GM04503 (cell line): ENCODE measurements at regions not wholly inside any gene's neighbourhood (a gene's known extent, or its start where the extent isn't known, plus 50 kb on each side); places are given as distances from the start of the nearest gene placed in this dataset.
"Not testable (repeated sequence)": the region's sequence is repeated elsewhere in the genome, so short reads cannot be mapped to it uniquely, and the experiment has no call there.

Experiments
- DNase-seq: peaks from one replicate; pipeline ENCODE4 v3.0.0-alpha.2; 2012; ENCODE audit warnings: low read depth

DNA sequence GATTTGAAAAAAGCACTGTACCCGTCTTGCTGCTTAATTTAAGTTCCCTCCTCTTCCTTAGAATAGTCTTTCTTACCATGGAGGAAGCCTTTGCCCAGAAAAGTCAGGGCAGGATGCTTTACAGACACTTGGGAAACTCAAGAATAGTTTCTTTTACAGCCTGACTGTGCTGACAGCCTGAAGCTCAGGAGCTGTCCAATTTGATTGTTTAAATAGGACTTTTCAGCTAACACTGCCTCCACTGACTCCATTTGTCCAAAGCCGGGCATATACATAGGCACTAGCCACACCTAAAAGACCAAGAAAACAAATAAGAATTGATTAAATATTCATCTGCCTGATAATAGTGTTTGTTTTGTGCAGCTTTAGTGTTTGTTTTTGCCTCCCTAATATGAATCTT is 110.9 kb upstream of the L3MBTL4 start:
- no peak for DNase-seq

DNA sequence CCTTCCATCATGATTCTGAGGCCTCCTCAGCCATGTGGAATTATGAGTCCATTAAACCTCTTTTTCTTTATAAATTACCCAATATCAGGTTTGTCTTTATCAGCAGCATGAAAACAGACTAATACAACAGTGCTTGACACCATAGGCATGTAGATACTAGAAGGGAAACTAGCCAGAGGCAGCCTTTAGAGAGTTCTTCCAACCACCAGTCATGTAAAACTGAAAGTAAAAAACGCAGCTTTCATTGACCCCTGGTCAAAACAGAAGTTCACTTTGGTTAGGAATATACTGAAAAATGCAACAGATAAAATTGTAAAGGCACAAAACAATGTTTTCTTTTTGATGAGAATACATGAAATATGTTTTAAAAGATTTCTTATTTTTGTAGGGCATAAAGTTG is 122.8 kb upstream of the L3MBTL4 start:
- no peak for DNase-seq

DNA sequence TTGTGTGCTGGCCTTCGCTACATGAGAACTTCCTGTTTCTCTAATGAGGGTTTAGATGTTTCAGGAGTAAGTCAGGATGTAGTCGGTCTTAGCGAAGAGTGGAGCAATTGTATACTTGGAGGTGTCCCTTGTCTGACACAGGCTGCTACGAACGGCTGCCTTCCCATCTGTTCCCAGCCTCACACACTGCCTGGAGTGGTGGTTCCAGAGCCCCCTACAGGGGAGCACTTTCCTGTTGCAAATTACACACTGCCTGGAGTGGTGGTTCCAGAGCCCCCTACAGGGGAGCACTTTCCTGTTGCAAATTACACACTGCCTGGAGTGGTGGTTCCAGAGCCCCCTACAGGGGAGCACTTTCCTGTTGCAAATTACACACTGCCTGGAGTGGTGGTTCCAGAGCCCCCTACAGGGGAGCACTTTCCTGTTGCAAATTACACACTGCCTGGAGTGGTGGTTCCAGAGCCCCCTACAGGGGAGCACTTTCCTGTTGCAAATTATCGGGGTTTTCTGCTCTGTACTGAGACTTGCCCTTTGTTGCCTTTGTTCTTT is 126.5 kb upstream of the L3MBTL4 start:
- not testable (repeated sequence) for DNase-seq

DNA sequence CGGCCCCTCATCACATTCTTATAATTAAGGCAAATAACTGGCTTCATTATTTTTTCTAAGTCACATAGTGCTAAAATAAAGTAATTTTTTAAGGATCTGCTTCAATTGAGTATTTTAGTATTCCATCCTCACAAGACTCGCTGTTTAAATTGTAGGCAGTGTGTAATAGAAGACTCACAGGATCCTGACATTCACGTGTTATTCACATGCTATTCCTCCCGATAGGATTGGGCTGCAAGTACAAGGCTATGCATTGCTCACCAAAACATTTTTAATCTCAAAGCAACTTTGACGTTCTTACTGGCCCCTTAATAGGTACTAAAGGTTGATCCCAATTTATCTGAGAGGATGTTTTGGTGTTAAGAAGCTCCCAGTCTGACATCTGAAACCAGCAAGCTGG is 127.6 kb upstream of the L3MBTL4 start:
- DNase-seq = no peak

DNA sequence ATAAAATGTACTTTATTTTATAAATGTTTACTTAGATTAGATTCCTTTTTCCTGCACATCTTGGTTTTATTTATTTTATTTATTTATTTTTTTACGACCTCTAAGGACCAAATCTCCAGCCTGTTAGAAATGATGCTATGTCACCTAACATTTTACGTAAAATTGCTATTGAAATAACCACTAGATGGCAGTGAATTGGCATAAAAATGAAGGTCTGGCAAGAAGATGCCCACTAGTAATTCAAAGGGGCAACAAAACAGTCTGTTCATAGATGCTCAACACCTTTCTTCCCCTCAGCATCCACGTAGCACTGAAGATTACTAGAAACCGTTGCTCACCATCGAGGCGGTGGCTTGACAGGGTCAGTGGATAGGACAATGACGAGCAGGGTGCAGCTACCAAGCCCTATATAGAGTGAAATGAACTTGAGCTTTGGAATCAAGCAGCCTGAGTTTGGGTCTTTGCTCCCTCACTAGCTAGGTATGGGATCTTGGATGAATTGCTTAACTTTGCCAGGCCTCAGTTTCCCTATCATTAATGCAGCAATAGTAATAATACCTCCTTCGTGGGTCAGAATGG is 128.7 kb upstream of the L3MBTL4 start:
- no peak for DNase-seq

DNA sequence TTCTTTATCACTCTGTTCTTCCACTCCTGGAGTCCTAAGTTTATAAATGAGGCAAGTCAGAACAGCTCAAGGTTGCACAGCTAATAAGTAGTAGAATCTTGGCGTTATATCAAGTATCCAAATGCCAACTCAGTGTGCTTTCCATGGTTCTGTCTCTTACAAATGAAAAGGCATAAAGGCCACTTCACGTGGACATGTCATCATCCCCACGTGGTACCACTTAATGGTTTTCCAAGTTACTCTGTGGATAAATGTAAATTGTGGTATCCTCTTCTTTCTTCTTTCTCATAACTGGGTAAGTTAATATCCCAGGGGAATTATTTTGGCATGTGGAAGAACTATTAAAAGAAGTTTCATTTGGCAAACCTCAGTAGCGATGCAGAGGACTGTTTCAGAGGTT is 131.5 kb upstream of the L3MBTL4 start:
- no peak for DNase-seq

DNA sequence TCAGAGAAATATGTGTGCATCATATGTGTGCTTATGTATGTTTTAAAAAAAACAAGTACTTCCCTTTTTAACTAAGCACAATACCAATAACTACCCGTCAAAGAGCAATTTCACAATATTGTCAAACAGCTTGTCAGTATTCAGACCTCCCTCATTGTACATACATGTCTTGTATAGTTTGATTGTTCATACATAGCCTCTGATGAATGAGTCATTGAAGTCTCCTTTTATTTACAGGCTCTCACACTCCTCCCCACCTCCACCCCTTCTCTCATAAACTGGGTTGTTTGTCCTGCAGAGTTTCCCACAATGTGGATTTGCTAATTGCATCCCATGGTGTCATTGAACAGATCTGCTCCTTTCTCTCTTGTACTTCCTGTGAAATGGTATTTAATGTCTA is 132.8 kb upstream of the L3MBTL4 start:
- DNase-seq = no peak

DNA sequence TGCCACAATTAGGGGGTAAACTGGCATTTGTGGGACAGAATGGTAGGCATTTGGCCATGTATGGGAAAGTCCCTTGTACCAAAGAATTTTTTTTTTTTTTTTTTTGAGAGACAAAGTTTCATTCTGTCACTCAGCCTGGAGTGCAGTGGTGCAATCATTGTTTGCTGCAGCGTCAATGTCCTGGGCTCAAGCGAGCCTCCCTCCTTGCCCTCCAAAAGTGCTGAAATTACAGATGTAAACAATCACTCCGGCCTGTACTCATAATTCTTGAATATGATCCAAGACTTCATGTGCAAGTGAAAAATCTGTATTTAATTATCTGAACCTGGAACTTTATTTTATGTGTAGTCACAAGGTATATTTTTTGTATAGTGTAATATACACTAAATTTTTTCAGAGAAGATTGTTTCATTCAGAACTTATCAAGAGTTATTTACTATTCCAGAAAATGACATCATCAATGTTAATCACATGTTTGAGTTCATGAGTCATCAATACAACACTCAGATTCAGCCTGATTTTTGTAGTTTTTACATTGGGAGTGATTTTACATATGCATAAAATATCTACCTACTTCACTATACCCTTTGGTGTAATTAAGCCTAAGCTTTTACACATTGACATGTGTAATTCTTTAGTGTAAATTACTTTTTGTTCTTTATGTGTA is 138.7 kb upstream of the L3MBTL4 start:
- no peak for DNase-seq

DNA sequence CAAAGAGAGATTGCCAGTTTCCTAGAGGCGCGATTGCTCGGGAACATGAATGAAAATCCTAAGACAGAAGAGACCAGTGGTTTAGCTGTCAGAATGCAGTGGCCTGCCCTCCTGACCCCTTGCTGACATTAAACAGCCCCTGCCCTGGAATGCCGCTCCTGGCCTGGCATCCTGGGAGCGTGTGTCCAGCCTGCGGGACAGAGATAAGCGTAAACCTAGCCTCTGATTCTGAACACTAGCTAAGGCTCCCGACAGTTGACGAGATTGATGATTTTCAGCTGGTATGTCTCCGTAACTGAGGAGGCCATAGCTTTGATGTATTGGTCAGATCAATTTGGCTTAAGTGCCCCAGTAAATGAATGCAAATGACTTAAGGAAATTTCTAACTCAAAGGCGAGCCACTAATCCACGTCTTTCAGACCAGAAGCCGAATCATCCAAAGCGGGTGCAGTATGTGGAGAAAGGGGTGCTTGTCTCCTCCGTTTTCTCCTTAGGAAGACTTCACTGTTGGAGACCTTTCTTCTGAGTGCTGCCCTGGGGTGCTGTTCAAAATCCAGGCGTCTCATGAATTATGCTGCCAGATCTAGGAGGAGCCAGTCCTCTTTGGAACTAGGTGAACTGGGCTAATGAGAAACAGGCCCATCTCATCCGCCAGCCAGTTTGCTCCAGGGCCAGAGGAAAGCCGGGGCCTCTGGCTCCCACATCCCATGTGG is 142.5 kb upstream of the L3MBTL4 start:
- no peak for DNase-seq

DNA sequence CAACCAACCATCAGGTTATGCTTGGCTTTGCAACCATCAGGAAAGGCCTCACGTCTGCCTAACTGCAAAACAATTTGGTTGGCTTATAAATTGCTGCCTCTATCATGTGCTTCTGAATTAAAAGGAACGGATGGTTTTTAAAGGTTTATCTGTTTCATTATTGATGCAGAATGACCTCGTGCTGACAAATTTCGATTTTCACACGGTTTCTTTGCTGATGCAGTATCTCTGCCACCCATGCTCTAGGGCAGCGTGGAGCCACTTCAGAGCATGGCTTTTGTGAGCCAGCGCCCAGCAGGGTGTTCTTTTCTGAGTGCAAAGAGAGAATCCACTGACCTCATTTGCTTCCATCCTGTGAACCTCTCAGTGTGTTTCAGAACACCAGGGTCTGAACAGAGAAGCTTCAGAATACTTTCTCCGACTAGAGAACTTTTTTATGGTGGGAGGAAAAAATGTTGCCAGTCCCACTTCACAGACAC is 143.1 kb upstream of the L3MBTL4 start:
- no peak for DNase-seq

DNA sequence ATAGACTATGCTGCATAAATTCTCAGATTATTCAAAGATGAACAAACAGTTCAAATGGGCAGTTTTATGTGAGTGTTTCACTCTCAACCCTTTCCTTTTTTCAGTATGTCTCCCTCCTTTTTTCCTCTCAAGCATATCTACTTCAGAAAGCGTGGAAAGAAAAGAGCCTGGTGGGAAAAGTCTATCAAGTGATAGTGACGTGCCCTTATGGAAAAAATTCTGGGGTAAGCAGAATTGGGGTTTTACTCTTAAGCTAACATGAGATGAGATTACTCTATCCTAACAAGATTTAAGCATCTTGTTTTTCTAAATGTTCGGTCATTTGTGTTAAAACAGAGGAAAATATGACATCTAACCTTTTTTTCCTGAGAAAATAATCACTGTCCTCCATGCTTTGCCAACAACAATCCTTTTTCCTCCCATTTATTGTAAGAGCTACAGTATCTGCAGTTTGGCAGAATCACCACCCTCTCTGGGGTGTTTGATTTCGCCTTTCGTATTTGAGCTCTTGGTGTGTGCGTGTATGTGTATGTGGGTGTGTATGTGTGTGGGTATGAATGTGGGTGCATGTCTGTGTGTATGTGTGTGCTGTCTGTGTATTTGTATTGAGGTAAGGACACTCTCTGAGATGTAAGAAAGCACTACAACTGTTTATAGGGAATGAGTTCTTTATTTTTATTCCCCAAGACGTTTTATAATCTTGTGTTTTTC is 143.9 kb upstream of the L3MBTL4 start:
- DNase-seq = no peak

DNA sequence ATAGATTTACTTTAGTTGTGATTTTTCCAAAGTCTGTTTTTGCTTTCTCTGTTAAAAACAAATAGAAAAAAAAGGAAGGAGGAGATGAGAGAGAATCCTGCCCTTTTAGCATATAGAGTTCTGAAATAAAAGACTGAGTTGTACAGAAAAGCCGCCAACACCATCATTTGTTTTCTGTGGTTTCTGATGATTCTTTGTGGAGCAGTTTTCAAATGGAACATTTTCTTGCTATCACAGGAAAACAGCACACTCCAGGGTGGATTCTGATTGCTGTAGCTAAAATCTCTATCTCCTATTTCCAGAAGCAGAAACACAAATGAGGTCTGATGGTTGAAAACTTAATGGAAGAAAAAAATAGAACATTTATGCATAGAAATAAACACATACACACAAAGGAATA is 144.6 kb upstream of the L3MBTL4 start:
- DNase-seq = no peak

DNA sequence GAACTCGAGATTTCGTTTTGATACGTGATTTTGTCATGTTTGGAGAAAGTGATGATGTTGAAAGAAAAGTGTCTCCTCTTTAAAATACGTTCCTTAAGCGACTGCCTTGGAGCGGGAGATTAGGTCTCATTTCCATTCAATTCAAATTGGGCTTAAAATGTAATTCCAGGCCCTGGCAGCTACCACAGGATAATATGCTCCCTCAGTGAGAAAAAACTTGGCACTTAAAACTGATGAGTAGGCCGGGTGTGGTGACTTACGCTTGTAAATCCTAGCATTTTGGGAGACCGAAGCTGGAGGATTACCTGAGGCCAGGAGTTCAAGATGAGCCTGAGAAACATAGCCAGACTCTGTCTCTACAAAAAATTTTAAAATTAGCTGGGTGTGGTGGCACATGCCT is 146.3 kb upstream of the L3MBTL4 start:
- no peak for DNase-seq

DNA sequence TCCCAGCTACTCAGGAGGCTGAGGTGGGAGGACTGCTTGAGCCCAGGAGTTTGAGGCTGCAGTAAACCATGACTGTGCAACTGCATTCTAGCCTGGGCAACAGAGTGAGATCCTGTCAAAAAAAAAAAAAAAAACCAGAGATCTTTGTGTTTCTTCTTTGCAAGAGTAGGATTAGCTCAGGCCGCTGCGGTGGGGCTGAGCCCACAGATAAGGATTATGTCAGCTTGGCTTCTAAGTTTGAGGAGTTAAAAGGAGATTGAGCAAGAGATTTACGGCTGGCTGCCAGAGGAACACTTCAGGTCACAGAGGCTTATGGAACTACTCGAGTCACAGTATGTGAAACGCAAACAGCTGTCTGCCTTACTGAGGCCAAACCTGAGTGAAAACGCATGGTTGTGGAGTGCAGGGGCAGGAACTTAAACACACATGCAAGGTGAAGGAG is 146.7 kb upstream of the L3MBTL4 start:
- DNase-seq = no peak

DNA sequence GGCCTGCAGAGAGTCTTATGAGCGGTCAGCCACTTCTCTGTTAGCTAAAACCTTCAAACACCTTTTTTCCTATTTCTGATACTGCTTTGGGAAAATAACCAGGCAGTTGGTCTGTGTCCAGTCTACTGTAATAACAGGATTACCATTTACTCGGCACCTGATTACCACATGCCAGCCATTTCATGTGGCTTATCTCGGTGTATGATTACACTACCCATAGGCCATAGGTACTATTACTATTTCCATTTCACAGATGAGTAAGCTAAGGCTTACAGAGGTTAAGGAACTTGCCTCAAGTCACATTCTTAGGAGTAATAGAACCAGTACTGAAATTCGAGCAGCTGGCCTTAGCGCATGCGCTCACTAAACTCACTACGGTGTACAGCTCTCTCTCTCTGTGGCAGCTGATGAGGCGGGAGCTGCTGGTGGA is 147.2 kb upstream of the L3MBTL4 start:
- no peak for DNase-seq

DNA sequence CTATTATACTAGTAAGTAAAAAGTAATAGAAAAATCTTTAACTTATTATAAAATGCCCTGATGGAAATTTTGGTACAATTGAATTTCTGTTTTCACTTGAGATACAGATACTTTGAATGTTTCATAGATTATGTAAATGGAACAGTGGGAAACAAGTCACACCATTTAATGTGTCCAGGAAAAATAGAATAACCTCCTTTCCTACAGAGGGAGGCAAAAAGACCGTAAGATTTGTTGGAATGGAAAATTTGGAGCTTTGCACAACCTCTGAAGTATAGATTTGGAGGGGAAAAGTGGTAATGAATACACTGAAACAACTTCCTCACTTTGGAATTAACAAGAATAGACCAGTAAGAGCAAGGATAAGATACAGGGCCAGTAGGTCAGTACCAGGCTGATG is 149.2 kb upstream of the L3MBTL4 start:
- no peak for DNase-seq

DNA sequence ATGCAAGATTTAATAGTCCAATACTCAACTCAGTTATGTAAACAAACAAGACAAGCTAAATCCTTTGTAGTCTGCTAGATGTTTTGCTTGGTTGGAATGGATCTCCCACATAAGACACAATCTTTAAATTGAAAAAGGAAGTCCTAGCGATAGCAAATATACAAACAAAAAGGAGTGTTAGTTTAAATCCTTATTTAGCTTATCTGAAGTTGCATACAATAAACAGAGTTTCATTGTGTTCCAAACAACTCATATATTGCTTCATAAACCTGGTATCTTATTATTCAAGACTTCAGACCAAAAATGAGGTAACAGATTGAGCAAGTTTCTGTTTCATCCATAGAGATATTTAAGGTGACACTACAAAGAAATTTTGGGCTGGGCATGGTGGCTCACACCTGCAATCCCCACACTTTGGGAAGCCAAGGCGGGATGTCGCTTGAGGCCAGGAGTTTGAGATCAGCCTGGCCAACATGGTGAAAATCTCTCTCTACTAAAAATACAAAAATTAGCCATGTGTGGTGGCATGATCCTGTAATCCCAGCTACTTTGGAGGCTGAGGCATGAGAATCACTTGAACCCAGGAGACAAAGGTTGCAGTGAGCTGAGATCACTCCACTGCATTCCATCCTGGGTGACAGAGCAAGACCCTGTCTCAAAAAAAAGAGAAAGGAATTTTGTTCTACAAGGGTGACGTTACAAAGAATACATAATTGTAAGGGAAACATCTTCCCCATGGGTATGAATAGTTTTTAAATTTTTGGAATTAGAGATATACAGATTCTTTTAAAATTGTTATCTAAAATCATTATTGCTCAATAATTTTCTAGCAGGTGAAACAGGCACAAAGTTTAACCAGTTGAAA is 150.5 kb upstream of the L3MBTL4 start:
- no peak for DNase-seq

DNA sequence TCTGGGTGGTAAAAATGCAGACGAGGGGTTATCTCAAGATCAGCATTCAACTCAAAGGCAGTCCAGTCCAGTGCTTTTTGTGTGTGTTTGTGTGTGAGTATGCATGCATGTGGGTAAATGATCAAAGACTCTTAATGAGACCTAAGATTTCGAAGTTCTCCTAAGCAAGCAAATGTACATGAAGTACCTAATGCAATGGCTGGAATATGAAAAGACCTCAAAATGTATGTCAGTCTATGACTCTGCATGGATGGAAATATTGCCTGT is 151.0 kb upstream of the L3MBTL4 start:
- DNase-seq = no peak

DNA sequence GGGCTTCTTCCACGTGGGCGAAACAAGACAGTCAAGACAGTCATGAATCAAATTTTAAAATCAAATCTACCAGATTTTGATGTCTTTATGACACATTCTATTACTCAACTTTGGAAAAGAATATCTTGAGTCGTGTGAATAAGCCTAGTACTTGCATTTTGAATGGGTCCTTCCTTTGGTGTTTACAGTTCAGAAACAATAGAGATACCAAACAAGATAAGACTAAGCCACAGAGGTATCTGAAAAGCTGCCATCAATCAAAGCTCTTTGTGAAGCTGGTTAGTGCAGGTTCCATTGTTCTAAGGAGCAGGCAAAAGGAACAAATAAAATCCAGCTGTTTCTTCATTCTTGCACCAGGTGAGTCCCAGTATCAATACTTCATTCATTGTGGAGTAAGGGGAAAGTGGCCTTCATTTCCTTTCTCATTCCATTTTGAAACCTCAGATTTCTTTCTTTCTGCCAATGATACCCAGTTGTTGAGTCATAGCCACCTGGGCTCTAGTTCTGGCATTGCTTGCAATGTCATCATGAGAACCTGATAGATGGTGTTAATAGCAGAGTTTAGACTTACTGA is 151.7 kb upstream of the L3MBTL4 start:
- DNase-seq = no peak

DNA sequence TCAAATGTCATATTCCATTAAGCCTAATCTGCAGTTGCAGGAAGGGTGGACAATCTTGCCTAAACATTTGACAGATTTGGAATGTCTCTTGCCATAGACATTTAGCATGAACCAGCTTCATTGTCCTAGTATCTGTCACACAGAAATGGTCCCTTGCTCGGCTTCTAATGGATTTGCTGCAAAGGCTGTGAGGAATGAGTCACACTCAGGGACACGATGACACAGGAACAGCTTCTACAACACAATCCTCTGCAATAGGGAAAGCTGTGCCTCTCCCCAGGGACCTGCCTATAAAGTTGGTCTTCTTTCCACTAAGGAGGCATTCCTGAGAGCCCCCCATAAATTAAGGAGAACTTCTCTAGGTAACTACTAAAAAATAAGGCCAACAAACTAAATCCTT is 155.1 kb upstream of the L3MBTL4 start:
- no peak for DNase-seq

DNA sequence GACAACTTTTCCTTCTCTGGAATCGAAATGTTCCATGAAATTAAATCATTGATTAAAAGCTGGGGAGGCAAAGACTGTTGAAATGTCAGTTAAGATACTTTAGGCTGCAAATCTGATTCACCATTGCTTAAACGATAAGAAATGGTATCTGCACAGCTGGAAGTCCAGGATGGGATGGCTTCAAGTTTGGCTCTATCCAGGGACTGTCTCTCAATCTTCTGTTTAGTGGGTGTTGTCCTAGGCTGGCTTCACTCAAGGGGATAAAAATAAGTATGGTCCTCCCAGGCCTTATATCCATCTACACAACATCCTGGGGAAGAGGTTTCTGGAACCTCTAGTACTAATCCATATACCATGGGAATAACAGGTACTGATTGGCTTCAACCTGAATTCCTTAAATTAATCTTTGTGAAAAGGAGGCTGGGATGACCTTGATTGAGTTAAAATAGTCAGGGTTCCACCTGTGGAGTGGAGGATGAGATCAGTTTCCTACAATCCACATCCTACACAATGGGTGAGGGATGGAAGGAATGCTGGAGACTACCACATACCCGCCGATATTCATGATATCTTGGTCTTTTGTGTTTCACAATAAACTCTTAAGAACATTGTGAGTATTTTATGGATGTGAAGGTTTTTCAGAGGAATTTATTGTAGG is 156.0 kb upstream of the L3MBTL4 start:
- no peak for DNase-seq
